Gastroesophageal sphincter (tissue), 3 donors: ENCODE measurements at regions not wholly inside any gene's neighbourhood (a gene's known extent, or its start where the extent isn't known, plus 50 kb on each side); places are given as distances from the start of the nearest gene placed in this dataset.
A peak's percentile ranks its signal among the peaks of the same experiment; 100 is the strongest.

ENCODE experiments used
- POLR2AphosphoS5 ChIP-seq: sonication (generic); formaldehyde crosslinking; IDR thresholded peaks from one replicate; pipeline ENCODE4 v1.6.1; 2017; ENCODE audit warnings: antibody characterized with exemption
- TF ChIP-seq, protein P1 (sequence below), 4 experiments: fragments of 200-600 bp in 2 of 4; fragments of 450-650 bp in 2 of 4; sonication (generic) in 1 of 4; IDR thresholded peaks; one replicate each; pipeline ENCODE4 v1.5.1; 2017 to 2019; ENCODE audit warnings: antibody characterized with exemption in 4 of 4, mild to moderate bottlenecking in 2 of 4, moderate library complexity in 2 of 4

DNA sequence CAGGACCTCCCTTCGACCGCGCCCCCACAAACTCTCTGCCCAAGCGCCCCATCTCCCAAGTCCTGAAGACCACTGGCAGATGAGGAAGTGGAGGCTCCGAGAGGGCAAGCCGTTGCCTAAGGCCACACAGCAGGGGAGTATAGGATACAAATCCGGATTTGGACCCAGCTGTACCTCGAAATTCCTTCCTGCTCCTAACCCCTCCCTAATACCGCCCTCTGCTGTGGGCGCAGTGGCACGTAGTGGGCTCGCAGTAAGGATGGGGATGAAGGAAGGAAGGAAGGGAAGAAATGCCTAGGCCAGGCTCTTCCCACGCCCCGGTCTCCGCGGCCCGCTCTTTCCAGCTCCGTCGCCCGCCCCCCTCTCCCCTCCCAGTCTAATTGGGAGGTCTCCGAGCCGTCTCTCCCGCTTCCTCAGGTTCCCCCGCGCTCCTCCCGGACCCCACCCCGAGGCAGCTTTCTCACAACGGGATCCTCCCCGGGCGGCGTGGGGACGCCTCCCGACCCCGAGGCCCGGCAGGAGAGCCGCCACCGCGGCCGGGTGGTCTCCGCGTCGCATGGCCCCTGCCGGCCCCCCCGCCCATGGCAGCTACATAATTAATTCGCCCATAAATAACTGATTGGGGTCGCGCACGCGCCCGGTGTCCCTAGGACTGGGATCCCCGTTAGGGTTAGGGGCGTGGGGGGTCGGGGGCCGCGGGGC, 138.9 kb downstream of the C9orf50 start:
- TF ChIP-seq, protein P1, sequence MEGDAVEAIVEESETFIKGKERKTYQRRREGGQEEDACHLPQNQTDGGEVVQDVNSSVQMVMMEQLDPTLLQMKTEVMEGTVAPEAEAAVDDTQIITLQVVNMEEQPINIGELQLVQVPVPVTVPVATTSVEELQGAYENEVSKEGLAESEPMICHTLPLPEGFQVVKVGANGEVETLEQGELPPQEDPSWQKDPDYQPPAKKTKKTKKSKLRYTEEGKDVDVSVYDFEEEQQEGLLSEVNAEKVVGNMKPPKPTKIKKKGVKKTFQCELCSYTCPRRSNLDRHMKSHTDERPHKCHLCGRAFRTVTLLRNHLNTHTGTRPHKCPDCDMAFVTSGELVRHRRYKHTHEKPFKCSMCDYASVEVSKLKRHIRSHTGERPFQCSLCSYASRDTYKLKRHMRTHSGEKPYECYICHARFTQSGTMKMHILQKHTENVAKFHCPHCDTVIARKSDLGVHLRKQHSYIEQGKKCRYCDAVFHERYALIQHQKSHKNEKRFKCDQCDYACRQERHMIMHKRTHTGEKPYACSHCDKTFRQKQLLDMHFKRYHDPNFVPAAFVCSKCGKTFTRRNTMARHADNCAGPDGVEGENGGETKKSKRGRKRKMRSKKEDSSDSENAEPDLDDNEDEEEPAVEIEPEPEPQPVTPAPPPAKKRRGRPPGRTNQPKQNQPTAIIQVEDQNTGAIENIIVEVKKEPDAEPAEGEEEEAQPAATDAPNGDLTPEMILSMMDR (IDR thresholded peaks at IDR 0.05), result peak in 2 of 4 experiments; percentile 34 to 59
- peak; percentile 35 for TF ChIP-seq POLR2AphosphoS5
